ENCODE measurements at regions not wholly inside any gene's neighbourhood (a gene's known extent, or its start where the extent isn't known, plus 50 kb on each side); places are given as distances from the start of the nearest gene placed in this dataset.

- Histone ChIP-seq H3K9ac (ENCODE audit: extremely low read depth, low read length, poor library complexity, severe bottlenecking) (no peak overlapping the region), H3K4me1 (ENCODE audit: control insufficient read depth, insufficient read depth, low read length) (peaks cover 4% of the 10 kb centered on the region), H3K4me3 (ENCODE audit: low read length) (peak overlapping the region; percentile 48), H3K36me3 (ENCODE audit: control insufficient read depth, insufficient read depth, low read length) (no peaks in the 10 kb centered on the region), H3K27me3 (ENCODE audit: control insufficient read depth, insufficient read depth, low read length, poor library complexity, severe bottlenecking) (no peaks in the 10 kb centered on the region), H3K9me3 (ENCODE audit: control insufficient read depth, low read length) (peaks cover 10% of the 10 kb centered on the region), H3K27ac (ENCODE audit: low read depth, low read length) (no peak overlapping the region)
- DNase-seq, result no peak
- 75 to 97% methylated on average over 4 to 8 of the region's 9 CpGs for WGBS, 2 experiments (ENCODE audit: insufficient coverage in 1 of 2, insufficient read length in 1 of 2)
- peak overlapping the region; percentile 6 for H3K27ac Mint-ChIP-seq
- H3K4me1 Mint-ChIP-seq, result peaks cover 11% of the 10 kb centered on the region
- peaks cover 13% of the 10 kb centered on the region for H3K9me3 Mint-ChIP-seq
- TF ChIP-seq CTCF (conservative IDR thresholded peaks at IDR 0.05), result no peak
- peak overlapping the region; percentile 1 for H3K4me3 Mint-ChIP-seq
- H3K36me3 Mint-ChIP-seq (ENCODE audit: low read depth), result no peaks in the 10 kb centered on the region
- no peaks in the 10 kb centered on the region for H3K27me3 Mint-ChIP-seq (ENCODE audit: insufficient read depth)
Observed at GRCh38 chr4:43732829-43733426, 715.7 kb downstream of the KCTD8 start.

GRCh38 chr4:43742083-43742482 lies 706.5 kb downstream of the KCTD8 start:
- H3K27me3 Mint-ChIP-seq (ENCODE audit: insufficient read depth), result no peaks in the 10 kb centered on the region
- H3K4me3 Mint-ChIP-seq, result no peak overlapping the region
- no peaks in the 10 kb centered on the region for H3K4me1 Mint-ChIP-seq
- no peak overlapping the region for H3K27ac Mint-ChIP-seq
- Histone ChIP-seq H3K9ac (ENCODE audit: extremely low read depth, low read length, poor library complexity, severe bottlenecking) (no peak overlapping the region), H3K9me3 (ENCODE audit: control insufficient read depth, low read length) (no peaks in the 10 kb centered on the region), H3K36me3 (ENCODE audit: control insufficient read depth, insufficient read depth, low read length) (no peaks in the 10 kb centered on the region), H3K4me1 (ENCODE audit: control insufficient read depth, insufficient read depth, low read length) (no peaks in the 10 kb centered on the region), H3K4me3 (ENCODE audit: low read length) (no peak overlapping the region), H3K27me3 (ENCODE audit: control insufficient read depth, insufficient read depth, low read length, poor library complexity, severe bottlenecking) (no peaks in the 10 kb centered on the region), H3K27ac (ENCODE audit: low read depth, low read length) (no peak overlapping the region)
- DNase-seq, result no peak
- no peaks in the 10 kb centered on the region for H3K36me3 Mint-ChIP-seq (ENCODE audit: low read depth)
- WGBS, 2 experiments (ENCODE audit: insufficient coverage in 1 of 2, insufficient read length in 1 of 2), result 87 to 100% methylated on average over 1 to 2 of the region's 2 CpGs
- no peaks in the 10 kb centered on the region for H3K9me3 Mint-ChIP-seq
- TF ChIP-seq CTCF (conservative IDR thresholded peaks at IDR 0.05), result no peak

DNA sequence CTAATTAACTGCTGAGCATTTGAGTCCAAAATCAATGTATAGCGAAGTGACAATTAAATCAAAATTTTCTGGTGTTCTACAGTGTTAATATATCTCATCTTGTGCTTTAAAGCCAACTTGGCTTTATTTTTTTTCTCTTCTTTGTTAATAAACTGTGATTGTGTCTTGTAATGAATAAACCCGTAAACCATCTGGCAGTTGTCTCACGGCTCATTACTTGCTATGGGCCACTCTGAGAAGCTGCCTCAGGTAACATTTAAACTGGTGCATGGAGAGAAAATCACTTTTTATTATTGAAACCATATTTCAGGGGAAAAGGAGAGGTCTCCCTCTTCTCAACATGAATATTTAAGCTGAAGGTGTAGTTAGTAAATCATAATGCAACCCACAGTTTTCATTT lies 694.0 kb downstream of the KCTD8 start:
- Histone ChIP-seq H3K27ac (ENCODE audit: low read depth, low read length) (no peak overlapping the region), H3K4me1 (ENCODE audit: control insufficient read depth, insufficient read depth, low read length) (no peaks in the 10 kb centered on the region), H3K4me3 (ENCODE audit: low read length) (no peak overlapping the region), H3K9ac (ENCODE audit: extremely low read depth, low read length, poor library complexity, severe bottlenecking) (no peak overlapping the region), H3K9me3 (ENCODE audit: control insufficient read depth, low read length) (no peaks in the 10 kb centered on the region), H3K27me3 (ENCODE audit: control insufficient read depth, insufficient read depth, low read length, poor library complexity, severe bottlenecking) (no peaks in the 10 kb centered on the region), H3K36me3 (ENCODE audit: control insufficient read depth, insufficient read depth, low read length) (no peaks in the 10 kb centered on the region)
- no peak overlapping the region for H3K4me3 Mint-ChIP-seq
- H3K27me3 Mint-ChIP-seq (ENCODE audit: insufficient read depth), result no peaks in the 10 kb centered on the region
- no peaks in the 10 kb centered on the region for H3K36me3 Mint-ChIP-seq (ENCODE audit: low read depth)
- no peak overlapping the region for H3K27ac Mint-ChIP-seq
- DNase-seq, result no peak
- H3K9me3 Mint-ChIP-seq, result no peaks in the 10 kb centered on the region
- peaks cover 6% of the 10 kb centered on the region for H3K4me1 Mint-ChIP-seq
- 90% methylated on average over 3 of the region's 3 CpGs; no CpG with 5 or more reads in 1 of the 2 experiments for WGBS, 2 experiments (ENCODE audit: insufficient coverage in 1 of 2, insufficient read length in 1 of 2)
- TF ChIP-seq CTCF (conservative IDR thresholded peaks at IDR 0.05), result no peak

All from endodermal cell (in vitro differentiated cells).